ENCODE measurements at regions not wholly inside any gene's neighbourhood (a gene's known extent, or its start where the extent isn't known, plus 50 kb on each side); places are given as distances from the start of the nearest gene placed in this dataset.

DNA sequence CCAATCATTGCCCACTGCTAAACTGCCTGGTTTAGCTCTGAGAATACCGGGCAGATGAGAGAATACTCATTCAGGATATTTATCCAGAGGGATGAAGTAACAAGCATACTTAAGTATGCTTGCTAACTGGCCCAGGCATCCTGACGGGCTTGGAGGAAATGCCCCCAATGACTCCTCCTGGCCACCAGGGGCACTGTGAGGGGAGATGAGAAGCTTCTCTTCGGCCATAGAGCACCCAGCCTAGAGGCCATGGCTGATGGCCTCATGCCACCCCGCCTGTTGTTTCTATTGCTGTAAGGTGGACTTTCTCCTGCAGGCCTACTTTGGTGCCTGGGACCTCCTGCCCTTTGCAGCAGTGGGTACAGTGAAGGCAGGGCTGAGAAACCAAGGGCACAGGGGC lies 134.5 kb upstream of the FSTL4 start:
- TF ChIP-seq, protein P1, sequence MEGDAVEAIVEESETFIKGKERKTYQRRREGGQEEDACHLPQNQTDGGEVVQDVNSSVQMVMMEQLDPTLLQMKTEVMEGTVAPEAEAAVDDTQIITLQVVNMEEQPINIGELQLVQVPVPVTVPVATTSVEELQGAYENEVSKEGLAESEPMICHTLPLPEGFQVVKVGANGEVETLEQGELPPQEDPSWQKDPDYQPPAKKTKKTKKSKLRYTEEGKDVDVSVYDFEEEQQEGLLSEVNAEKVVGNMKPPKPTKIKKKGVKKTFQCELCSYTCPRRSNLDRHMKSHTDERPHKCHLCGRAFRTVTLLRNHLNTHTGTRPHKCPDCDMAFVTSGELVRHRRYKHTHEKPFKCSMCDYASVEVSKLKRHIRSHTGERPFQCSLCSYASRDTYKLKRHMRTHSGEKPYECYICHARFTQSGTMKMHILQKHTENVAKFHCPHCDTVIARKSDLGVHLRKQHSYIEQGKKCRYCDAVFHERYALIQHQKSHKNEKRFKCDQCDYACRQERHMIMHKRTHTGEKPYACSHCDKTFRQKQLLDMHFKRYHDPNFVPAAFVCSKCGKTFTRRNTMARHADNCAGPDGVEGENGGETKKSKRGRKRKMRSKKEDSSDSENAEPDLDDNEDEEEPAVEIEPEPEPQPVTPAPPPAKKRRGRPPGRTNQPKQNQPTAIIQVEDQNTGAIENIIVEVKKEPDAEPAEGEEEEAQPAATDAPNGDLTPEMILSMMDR (conservative IDR thresholded peaks at IDR 0.05; ENCODE audit: low read length), result peak; percentile 25; the same call in 1 of the 2 replicates
- no peak for TF ChIP-seq EZH2phosphoT487 (IDR thresholded peaks at IDR 0.05; ENCODE audit: borderline replicate concordance)
